ENCODE measurements at regions not wholly inside any gene's neighbourhood (a gene's known extent, or its start where the extent isn't known, plus 50 kb on each side); places are given as distances from the start of the nearest gene placed in this dataset.
"Not testable (repeated sequence)": the region's sequence is repeated elsewhere in the genome, so short reads cannot be mapped to it uniquely, and the experiment has no call there.

- in situ Hi-C loops (cut with MboI; ENCODE audit: low pct_unique_long_range_greater_than_20kb, low sequenced_read_pairs, unreplicated experiment): no loop called here
- no peak for DNase-seq (ENCODE audit: low spot score)
- no peak for TF ChIP-seq CTCF (IDR thresholded peaks at IDR 0.05; ENCODE audit: extremely low read depth, insufficient read depth, missing control alignments)
Measured at GRCh38 chr3:80734920-80735319, 967.1 kb upstream of the ROBO1 start.

- DNase-seq (ENCODE audit: low spot score): no peak
- no peak for TF ChIP-seq CTCF (IDR thresholded peaks at IDR 0.05; ENCODE audit: extremely low read depth, insufficient read depth, missing control alignments)
- in situ Hi-C loops (cut with MboI; ENCODE audit: low pct_unique_long_range_greater_than_20kb, low sequenced_read_pairs, unreplicated experiment): no loop called here
Measured at GRCh38 chr3:80734483-80734882, 966.7 kb upstream of the ROBO1 start.

- TF ChIP-seq CTCF (IDR thresholded peaks at IDR 0.05; ENCODE audit: extremely low read depth, insufficient read depth, missing control alignments): no peak
- in situ Hi-C loops (cut with MboI; ENCODE audit: low pct_unique_long_range_greater_than_20kb, low sequenced_read_pairs, unreplicated experiment): no loop called here
- no peak for DNase-seq (ENCODE audit: low spot score)
Measured at GRCh38 chr3:80733522-80734176, 965.9 kb upstream of the ROBO1 start.

- DNase-seq (ENCODE audit: low spot score); in situ Hi-C loops (cut with MboI; ENCODE audit: low pct_unique_long_range_greater_than_20kb, low sequenced_read_pairs, unreplicated experiment): not testable (repeated sequence)
Measured at GRCh38 chr3:80727561-80727960, 959.8 kb upstream of the ROBO1 start.

GRCh38 chr3:80709597-80710322 lies 942.0 kb upstream of the ROBO1 start:
- DNase-seq (ENCODE audit: low spot score); in situ Hi-C loops (cut with MboI; ENCODE audit: low pct_unique_long_range_greater_than_20kb, low sequenced_read_pairs, unreplicated experiment): not testable (repeated sequence)

GRCh38 chr3:80705290-80705689 lies 937.5 kb upstream of the ROBO1 start:
- in situ Hi-C loops (cut with MboI; ENCODE audit: low pct_unique_long_range_greater_than_20kb, low sequenced_read_pairs, unreplicated experiment): no loop called here
- TF ChIP-seq CTCF (IDR thresholded peaks at IDR 0.05; ENCODE audit: extremely low read depth, insufficient read depth, missing control alignments): no peak
- DNase-seq (ENCODE audit: low spot score): no peak

- in situ Hi-C loops (cut with MboI; ENCODE audit: low pct_unique_long_range_greater_than_20kb, low sequenced_read_pairs, unreplicated experiment): no loop called here
- TF ChIP-seq CTCF (IDR thresholded peaks at IDR 0.05; ENCODE audit: extremely low read depth, insufficient read depth, missing control alignments): no peak
- no peak for DNase-seq (ENCODE audit: low spot score)
Measured at GRCh38 chr3:80701349-80701748, 933.6 kb upstream of the ROBO1 start.
